Right lobe of liver (tissue), 4 donors: ENCODE measurements at regions not wholly inside any gene's neighbourhood (a gene's known extent, or its start where the extent isn't known, plus 50 kb on each side); places are given as distances from the start of the nearest gene placed in this dataset.
"Not testable (repeated sequence)": the region's sequence is repeated elsewhere in the genome, so short reads cannot be mapped to it uniquely, and the experiment has no call there.

Experiments used
- POLR2A ChIP-seq: fragments of 450-650 bp; IDR thresholded peaks from one replicate; pipeline ENCODE4 v1.6.1; 2017; ENCODE audit warnings: antibody characterized with exemption, mild to moderate bottlenecking
- TF ChIP-seq, protein P1 (sequence below), 4 donors: fragments of 200-600 bp in 3 of 4; fragments of 450-650 bp in 1 of 4; IDR thresholded peaks; one replicate each; pipeline versions ENCODE4 v1.5.1 to v1.8.0; 2016 to 2022; ENCODE audit warnings: antibody characterized with exemption in 4 of 4, mild to moderate bottlenecking in 2 of 4
- donor health status: DM: no; HTN: no; CAD: no.
- donor health status: DM: no; HTN: no; CAD: no.
- donor health status: DM: no; HTN: yes; CAD: no.

- TF ChIP-seq, protein P1, sequence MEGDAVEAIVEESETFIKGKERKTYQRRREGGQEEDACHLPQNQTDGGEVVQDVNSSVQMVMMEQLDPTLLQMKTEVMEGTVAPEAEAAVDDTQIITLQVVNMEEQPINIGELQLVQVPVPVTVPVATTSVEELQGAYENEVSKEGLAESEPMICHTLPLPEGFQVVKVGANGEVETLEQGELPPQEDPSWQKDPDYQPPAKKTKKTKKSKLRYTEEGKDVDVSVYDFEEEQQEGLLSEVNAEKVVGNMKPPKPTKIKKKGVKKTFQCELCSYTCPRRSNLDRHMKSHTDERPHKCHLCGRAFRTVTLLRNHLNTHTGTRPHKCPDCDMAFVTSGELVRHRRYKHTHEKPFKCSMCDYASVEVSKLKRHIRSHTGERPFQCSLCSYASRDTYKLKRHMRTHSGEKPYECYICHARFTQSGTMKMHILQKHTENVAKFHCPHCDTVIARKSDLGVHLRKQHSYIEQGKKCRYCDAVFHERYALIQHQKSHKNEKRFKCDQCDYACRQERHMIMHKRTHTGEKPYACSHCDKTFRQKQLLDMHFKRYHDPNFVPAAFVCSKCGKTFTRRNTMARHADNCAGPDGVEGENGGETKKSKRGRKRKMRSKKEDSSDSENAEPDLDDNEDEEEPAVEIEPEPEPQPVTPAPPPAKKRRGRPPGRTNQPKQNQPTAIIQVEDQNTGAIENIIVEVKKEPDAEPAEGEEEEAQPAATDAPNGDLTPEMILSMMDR (IDR thresholded peaks at IDR 0.05), result not testable (repeated sequence)
- not testable (repeated sequence) for TF ChIP-seq POLR2A
These were observed 123.8 kb upstream of the PRKX start for GRCh38 chrX:3837211-3837610.
